Stimulated activated CD4-positive, alpha-beta T cell treated with anti-CD3 and anti-CD28 coated beads, Interleukin-2, amount 100 ng/mL, for 4 hours (primary cell): ENCODE measurements at regions not wholly inside any gene's neighbourhood (a gene's known extent, or its start where the extent isn't known, plus 50 kb on each side); places are given as distances from the start of the nearest gene placed in this dataset.
"Not testable (repeated sequence)": the region's sequence is repeated elsewhere in the genome, so short reads cannot be mapped to it uniquely, and the experiment has no call there.

Experiments
- DNase-seq: peaks from one replicate; pipeline ENCODE4 v3.0.0-alpha.2; 2020; ENCODE audit warnings: low read depth

DNA sequence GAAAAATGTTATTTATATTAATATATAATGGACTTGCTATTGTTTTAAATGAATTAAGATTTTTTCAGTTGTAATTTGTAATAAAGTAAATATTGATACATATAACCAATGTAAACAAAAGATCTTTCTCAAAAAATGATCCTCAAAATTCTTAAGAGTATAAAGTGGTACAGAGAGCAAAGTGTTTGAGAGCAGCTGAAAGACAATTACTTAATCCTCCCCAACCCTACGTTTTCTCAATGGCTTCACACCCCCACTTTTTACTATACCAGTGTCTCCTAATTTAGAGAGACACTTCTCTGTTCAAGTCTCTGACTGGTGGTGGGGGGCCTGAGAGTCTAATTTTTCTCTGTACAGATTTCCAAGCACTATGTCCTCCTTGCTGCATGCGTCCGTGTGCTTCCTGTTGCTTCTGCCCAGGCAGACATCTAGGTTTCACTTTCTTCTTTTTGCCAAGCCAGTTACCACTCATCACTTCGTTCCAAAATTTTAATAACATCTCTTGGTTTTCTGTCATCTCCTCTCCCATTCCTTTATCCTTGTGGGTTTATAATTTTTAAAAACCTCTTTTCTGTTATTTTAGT is 276.3 kb upstream of the DNAJC19 start:
- DNase-seq = no peak

DNA sequence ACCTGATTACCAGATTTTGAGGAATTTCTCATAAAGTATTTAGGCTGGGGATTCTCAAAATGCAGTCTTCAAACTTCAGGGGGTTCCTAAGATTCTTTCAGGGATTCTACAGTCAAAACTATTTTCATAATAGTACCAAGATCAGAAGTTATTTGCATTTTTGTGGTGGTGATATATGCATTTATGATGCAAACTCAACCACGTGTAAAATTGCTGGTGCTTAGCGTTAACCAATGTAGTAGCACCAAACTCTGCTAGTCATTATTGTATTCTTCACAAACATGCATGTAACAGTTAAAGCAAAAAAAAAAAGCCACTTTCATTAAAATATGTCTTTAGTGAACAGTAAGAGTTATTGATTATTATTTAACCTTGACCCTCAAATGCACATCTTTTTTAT is 274.9 kb upstream of the DNAJC19 start:
- no peak for DNase-seq

DNA sequence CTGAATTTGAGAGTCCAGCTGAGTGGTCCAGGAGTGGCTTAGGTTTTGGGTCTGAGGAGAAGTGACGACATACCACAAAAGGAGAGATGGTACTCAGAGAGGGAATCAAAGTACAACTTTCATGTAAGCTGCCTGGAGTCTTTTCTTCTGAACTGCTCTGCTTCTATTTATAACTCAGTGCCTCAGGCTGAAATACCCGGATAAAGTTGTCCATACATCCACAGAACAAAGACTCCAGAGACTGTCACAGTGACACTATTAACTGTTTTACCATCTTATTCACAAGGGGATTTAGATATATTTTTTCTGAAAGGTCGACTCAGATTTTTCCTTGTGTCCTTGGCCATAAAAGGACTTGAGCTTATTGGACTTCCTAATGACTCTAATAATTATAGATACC is 264.3 kb upstream of the DNAJC19 start:
- no peak for DNase-seq

DNA sequence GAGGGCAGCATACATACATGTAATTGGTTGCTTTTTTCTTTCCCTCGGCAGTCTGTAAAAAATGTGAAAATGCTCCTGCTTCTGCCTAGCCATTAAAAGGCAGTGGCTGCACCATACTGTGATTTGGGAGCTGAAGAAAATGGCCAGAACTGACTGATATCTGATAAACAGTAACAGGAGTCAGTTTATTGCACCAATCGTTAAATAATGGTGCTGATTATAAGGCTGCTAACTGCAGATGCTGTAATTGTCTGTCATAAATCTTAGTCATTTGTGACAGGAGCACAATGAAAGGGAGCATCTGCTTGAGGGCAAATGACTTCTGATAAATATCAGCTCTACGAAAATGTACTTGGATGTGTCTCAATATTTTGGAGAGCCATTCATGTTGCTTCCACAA is 263.1 kb upstream of the DNAJC19 start:
- DNase-seq = no peak

DNA sequence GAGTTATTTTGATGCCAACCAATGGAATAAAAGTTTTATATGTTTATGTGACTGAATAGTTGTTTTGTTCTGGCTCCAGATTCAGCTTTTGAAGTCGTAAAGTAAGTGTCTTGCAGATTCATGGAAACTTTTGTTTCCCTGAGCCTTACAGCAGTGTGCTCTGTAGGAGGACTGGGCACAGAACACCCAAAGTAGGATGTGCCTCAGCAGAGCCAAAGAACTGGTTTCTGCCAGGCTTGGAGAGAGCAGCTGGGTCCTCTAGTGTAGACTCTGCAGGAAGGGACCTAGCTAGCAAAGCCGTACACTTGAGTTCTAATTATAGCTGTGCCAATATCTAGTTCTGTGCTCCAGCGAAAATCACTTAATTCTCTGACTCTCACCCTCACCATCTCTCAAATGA is 261.2 kb upstream of the DNAJC19 start:
- no peak for DNase-seq

DNA sequence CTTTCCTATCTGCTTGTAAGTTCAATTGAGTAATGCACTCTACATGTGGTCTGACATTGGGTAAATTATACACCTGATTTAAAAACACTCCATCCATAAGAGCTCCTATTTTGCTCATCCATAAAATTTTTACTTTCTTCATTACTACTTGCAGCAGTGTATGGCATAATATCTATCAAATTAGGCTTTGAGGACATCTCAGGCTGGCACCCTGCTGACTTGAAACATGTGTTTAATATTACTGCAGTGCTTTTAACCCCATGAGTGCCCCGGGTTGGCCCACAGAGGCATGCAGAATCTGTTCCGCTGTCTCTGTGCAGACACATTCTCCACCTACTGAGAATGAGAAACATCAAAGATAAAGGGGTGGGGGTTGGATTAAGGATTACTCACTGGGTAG is 249.9 kb upstream of the DNAJC19 start:
- DNase-seq = no peak

DNA sequence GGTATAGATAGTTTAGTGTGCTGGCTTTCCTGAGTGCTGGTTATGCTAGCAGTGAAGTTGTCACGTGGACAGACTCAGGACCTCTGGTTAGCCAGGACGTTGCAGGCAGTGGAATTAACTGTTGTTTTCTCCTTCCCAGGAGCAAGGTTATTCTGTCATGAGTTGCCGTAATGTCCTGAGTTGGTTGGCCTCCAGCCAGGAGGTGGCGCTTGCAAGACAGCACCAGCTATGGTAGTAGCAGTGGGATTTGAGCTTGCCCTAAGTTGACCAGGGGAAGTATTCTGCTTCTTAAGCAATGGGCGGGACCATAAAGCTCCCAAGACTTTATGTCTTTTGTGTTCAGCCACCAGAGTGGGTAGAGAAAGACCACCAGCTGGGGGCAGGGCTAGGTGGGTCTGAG is 240.7 kb upstream of the DNAJC19 start:
- no peak for DNase-seq

DNA sequence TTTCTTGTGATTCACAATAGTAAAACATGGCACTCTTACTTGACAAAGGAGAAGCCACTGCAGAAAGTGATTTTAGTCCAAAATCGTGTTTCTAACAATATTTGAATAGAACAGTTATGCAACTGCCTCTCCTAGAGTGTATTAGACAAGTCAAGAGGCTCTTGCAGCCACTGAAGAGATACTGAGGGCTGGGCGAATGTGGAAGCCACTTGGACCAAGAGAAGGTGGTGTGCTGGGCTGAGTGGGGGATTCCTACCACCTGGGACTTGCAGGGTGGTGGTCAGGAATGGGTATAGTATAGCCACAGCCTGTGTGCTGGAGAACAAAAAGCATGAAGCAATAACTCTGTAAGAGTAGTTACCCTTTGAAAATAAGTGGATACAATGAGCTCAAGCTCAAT is 223.8 kb upstream of the DNAJC19 start:
- no peak for DNase-seq

DNA sequence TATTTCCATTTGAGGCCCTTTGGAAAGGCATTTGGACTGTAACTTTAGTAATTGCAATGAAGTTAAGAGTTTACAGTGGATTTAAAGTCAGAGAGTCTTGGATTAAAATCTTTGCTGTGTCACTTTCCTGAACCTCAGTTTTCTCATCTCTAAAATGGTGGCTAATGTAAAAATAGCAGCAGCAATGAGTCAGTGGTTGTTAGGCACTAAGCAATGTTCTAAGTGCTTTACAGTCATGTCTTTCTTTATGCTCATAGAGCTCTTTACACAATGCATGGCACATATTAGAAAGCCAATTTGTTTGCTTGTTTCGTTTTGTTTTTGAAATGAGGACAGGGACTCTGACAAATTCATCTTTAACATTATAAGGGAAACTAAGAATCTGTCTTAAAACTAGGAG is 222.7 kb upstream of the DNAJC19 start:
- no peak for DNase-seq

DNA sequence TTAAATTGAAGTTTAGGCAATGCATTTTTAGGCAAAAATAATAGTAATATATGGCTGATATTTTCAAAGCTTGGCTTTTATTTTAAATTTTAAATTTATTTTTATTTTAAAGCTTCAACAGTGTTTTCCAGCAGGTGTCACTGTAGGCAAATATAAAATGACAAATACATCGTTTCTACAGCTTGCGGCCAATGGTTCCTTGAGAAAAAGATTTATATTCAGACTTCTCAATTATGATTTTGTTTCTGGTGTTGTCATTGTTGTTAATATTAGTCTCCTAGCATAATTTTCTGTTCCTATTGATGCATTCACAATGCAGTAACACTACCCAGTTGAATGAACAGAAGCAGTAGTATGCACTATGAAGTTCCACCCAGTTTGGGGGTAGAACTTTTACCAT is 220.7 kb upstream of the DNAJC19 start:
- no peak for DNase-seq

DNA sequence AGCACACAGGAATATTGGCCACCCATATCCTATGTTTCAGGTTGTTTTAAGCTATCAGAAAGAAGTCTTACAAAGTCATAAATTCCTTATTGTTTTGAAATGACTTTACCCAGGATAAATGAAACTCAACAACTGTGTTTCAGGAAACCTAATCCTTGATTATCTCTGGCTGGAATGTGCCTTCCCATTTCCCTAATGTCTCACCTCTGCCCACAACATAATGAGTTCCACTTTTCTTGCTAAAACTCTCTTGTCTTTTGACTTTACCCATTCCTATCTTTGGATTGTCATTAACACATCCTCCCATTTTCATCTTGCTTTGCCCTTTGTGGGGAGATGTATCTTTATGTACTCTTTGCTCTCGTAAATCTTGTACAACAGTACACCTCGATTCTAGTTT is 200.0 kb upstream of the DNAJC19 start:
- DNase-seq = no peak

DNA sequence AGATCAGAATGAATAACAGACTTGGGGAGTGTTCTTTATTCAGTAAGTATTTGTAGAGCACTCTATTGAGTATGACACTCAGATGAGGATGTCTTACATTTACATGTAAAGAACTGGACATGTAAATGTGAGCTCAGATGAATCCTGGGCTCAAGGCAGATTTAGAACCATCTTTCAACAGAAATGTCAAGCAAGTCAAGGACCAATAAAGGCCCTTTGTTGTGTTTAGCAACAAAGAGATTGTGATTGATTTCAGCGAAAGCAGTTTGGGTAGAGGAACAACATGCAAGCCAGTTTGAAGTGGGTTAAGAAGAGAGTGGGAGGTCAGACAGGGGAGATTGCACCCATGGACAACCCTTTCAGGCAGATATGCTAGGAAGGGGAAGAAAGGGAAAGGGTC is 194.2 kb upstream of the DNAJC19 start:
- no peak for DNase-seq

DNA sequence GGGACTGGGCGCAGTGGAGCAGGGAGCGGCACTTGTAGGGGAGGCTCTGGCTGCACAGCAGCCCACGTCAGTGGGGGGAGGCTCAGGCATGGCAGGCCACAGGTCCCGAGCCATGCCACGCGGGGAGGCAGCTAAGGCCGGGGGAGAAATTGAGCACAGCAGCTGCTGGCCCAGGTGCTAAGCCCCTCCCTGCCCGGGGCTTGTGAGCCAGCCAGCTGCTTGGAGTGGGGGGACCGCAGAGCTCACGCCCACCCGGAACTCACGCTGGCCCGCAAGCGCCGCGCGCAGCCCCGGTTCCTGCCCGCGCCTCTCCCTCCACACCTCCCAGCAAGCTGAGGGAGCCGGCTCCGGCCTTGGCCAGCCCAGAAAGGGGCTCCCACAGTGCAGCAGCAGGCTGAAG is 193.5 kb upstream of the DNAJC19 start:
- not testable (repeated sequence) for DNase-seq

DNA sequence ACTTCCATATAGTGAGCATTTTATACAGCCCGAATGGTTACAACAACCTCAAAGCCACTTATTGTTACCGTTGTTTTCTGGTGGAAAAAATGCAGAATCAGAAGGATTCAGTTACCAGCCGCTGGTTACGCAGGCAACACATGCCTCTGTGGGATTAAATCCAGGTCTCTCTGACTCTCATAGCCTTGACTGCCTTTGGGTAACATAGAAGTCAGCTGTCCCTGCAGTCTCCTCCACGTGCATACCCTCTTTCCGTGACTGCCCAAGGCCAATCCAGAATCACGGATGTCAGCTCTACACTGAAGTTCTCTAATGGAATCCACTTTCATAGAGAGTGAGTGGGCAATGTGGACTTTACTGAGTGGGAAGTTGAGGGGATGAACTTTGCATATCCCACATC is 189.5 kb upstream of the DNAJC19 start:
- no peak for DNase-seq

DNA sequence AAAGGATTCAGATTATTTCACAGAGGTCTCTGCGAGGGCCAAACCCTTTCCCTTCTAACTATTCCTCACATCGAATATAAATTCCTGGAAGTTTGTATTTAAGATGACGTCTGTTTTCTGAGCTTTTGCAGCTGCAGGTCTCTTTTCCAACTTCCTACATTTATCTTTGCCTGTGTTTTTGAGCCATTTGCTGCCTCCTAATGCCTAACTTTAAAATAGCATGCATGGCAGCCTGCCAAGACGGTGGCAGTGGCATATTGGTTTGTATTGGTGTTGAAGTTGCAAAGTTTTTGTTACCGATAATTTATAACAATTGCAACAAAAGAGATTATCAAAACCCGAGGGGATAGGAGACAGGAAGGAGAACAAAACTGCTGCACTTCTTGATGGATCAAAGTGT is 187.1 kb upstream of the DNAJC19 start:
- peak; percentile 1 for DNase-seq

DNA sequence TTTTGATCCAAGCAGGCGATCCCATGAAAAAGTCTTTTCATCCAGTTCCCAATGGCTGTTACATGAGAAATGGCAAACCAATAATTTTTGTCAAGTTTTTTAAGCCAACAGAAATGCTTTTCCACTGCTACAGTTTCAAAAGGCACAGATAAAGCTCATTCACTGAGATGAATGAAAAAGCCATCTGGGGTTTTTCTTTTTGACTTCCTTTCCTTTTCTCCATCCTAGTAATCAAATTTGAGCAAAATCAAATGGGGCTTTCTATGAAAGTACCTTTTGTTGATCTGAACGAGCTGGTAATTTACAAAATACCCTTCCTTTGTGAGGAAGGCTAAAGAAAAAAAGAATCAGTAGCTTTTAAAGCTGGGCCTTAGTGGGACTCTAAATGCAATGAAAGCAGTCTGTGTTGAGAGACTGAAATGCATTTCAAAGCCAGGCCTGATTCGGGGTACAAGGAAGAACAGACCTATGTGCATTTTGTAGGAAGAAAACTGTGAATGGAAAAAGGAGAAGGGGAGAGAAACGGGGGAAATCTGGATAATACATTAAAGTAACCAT is 185.2 kb upstream of the DNAJC19 start:
- no peak for DNase-seq

DNA sequence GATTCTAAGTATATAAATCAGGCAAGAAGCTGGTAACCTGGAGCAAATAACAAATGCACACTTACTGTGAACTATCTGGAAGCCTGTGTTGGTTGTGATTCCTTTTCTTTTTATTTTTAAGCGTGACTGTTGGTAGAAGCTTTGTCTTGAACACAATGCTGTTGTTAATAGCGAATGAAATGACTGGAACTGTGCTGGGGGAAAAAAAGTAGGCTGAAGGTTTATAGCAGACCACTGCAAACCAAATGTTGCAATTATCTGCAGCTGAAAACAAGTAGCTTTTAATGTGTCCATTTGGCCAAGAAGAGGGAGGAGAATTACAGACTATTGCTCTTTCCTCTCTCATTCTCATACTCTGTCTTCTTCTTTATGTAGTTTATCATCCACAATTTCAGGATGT is 184.5 kb upstream of the DNAJC19 start:
- DNase-seq = no peak

DNA sequence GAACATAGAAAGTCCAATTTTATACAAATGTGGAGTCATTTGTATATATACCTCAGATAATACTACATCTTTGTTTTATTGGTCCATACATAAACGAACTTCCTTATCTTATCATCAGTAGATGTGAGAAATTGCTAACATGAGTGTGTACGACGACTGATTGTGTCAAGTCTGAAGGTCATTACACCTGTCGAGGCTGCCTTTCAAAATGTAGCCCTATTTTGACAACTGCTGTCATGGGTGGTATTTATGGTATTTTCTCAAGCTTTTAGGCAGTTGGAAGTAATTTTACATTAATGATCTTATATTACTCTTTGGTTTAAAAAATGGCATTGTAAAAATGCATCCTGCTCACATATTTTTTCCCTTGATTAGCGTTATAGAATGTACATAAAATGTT is 183.7 kb upstream of the DNAJC19 start:
- DNase-seq = no peak

DNA sequence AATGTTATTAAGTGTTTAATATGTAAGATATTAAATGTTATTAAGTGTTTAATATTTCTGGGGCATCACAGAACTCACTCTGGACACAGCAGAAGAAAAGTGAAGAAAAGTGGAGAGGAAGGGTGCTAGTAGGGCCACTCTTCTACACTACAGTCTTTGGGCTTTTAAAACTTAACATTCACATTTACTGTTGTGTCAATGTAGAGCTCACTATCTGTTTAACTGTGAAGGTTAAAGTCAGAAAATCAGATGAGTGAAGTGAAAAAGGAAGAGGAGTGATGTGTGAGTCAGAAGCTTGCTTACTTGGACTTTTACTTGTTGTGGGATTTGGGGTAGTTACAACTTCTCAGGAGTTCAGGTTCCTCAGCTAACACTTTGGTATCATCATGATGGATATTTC is 145.3 kb upstream of the DNAJC19 start:
- no peak for DNase-seq

DNA sequence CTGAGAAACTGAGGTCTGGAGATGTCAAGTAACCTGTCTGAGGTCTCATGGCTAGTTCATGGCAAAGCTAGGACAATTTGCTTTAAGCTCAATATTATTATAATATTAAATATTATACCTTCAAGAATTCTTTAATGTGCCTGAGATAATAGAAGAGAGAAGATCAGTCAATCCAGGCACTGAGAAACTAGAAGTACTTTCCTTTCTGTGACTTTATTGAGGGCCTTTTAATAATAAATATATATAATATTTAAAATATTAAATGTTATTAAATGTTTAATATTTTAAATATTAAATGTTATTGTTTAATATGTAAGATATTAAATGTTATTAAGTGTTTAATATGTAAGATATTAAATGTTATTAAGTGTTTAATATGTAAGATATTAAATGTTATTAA is 144.3 kb upstream of the DNAJC19 start:
- DNase-seq = no peak

DNA sequence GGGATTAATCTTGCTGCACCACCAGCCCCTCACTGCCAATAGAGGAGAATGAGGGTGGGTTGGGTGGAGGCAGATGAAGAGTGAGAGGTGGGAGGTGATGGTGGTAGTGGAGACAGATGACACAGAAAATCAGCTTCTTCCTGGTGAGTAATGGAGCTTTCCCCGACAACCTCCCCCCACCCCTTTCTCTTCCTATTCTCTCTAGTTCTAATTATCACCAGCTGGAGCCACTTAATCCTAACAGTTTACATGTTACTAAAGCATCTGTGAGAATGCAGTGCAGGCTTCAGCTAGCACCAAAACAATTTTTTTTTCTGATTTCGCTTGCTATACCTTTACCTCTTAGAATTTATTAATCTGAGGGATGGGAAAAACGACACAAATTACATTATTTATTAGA is 116.1 kb upstream of the DNAJC19 start:
- no peak for DNase-seq

DNA sequence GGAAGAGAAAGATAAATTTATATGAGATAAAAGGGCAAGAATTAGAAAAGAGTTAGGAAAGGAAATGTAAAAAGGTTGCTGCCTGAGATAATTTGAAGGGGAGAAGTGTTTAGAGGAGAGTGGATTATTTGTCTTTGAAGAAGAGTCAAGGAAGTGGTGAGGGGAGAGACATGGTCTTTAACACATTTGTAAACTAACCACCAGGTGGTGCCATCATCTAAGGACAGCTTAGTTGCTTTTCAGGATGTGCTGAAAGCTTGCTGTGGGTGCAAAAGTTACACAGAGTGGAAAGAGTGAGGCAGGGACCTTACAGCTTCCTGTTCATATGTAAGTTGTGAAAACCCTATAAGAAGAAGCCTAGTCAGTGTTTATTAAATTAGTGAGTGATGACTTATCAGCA is 114.1 kb upstream of the DNAJC19 start:
- no peak for DNase-seq

DNA sequence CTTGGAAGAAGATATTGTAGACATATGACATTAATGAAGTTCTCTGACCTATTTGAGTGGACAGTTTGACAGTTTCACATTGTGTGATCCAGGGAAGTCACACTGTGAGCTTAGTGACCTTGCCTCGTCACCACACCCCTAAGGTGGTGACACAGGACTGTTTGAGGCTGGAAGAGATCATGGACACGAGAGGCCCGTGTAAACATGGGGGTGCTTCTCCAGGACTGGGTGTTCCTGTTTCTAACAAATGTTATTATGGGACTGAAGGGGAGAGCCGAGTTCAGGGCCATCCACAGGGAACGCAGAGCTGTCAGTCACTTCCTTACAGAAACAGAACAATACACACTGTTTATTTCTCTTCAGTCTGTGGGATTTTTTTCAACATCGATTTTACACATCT is 96.5 kb upstream of the DNAJC19 start:
- no peak for DNase-seq

DNA sequence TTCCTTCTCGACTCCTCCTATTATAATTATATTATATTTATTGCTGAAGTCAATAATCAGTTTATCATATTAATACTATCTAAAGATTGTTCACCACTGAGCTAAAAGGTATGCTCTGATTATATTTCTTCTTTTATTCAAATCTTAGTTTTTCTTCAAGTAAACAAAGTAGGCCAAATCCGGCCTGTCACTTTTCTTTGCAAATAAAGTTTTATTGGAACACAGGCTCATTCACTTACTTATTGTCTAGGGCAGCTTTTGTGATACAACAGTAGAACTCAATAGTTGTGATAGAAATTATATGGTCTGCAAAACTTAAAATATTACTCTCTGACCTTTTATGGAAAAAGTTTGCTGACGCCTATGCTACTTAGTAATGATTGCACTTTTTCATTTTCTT is 92.4 kb upstream of the DNAJC19 start:
- DNase-seq = no peak

DNA sequence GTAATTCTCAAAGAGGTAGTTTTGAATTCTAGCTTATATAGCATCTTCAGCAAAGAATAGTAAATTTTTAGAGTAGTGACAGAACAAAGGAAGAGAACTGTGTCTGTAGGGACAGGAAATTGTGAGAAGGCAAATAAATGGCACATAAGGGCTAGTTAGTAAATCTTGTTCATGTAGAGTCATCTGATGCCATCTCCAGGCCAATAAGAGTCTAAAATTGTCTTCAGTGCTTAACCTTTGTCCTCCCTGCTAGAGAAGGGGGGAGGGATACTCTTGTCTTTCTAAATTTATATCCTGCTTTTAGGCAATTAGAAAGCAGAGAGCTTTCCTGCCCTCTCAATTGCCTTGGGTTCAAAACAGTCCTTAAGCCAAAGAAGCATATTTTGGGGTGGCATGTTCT is 87.0 kb upstream of the DNAJC19 start:
- DNase-seq = no peak
